ENCODE measurements at regions not wholly inside any gene's neighbourhood (a gene's known extent, or its start where the extent isn't known, plus 50 kb on each side); places are given as distances from the start of the nearest gene placed in this dataset.
A peak's percentile ranks its signal among the peaks of the same experiment; 100 is the strongest.
"Not testable (repeated sequence)": the region's sequence is repeated elsewhere in the genome, so short reads cannot be mapped to it uniquely, and the experiment has no call there.

- no peak for DNase-seq (ENCODE audit: low read depth)
These were observed 1133.0 kb downstream of the PDHA2 start for GRCh38 chr4:96972920-96973319.

- no peak for DNase-seq (ENCODE audit: low read depth)
These were observed 1134.4 kb downstream of the PDHA2 start for GRCh38 chr4:96974295-96974694.

- no peak for DNase-seq (ENCODE audit: low read depth)
These were observed 1143.9 kb downstream of the PDHA2 start for GRCh38 chr4:96983830-96984229.

- DNase-seq (ENCODE audit: low read depth): no peak
These were observed 1146.9 kb downstream of the PDHA2 start for GRCh38 chr4:96986816-96987215.

GRCh38 chr4:96991083-96991482, 1151.2 kb downstream of the PDHA2 start:
- no peak for DNase-seq (ENCODE audit: low read depth)

- DNase-seq (ENCODE audit: low read depth): no peak
These were observed 1150.8 kb downstream of the STPG2 start for GRCh38 chr4:96992443-96992842.

GRCh38 chr4:96993560-96993959, 1149.7 kb downstream of the STPG2 start:
- DNase-seq (ENCODE audit: low read depth): no peak

- DNase-seq (ENCODE audit: low read depth): no peak
These were observed 1139.6 kb downstream of the STPG2 start for GRCh38 chr4:97003715-97004114.

- no peak for DNase-seq (ENCODE audit: low read depth)
These were observed 1130.0 kb downstream of the STPG2 start for GRCh38 chr4:97013309-97013708.

- no peak for DNase-seq (ENCODE audit: low read depth)
These were observed 1129.6 kb downstream of the STPG2 start for GRCh38 chr4:97013711-97014110.

GRCh38 chr4:97015301-97015700, 1128.0 kb downstream of the STPG2 start:
- DNase-seq (ENCODE audit: low read depth): no peak

GRCh38 chr4:97016186-97016907, 1126.9 kb downstream of the STPG2 start:
- DNase-seq (ENCODE audit: low read depth): no peak

- no peak for DNase-seq (ENCODE audit: low read depth)
These were observed 1115.4 kb downstream of the STPG2 start for GRCh38 chr4:97027728-97028410.

GRCh38 chr4:97028785-97029184, 1114.5 kb downstream of the STPG2 start:
- no peak for DNase-seq (ENCODE audit: low read depth)

GRCh38 chr4:97037411-97038145, 1105.7 kb downstream of the STPG2 start:
- DNase-seq (ENCODE audit: low read depth): not testable (repeated sequence)

- DNase-seq (ENCODE audit: low read depth): no peak
These were observed 1105.1 kb downstream of the STPG2 start for GRCh38 chr4:97038146-97038516.

GRCh38 chr4:97072666-97073065, 1070.6 kb downstream of the STPG2 start:
- no peak for DNase-seq (ENCODE audit: low read depth)

- peak; percentile 38 for DNase-seq (ENCODE audit: low read depth)
These were observed 1070.1 kb downstream of the STPG2 start for GRCh38 chr4:97073194-97073593.

GRCh38 chr4:97074531-97074930, 1068.7 kb downstream of the STPG2 start:
- no peak for DNase-seq (ENCODE audit: low read depth)

GRCh38 chr4:97081951-97082350, 1061.3 kb downstream of the STPG2 start:
- no peak for DNase-seq (ENCODE audit: low read depth)

- not testable (repeated sequence) for DNase-seq (ENCODE audit: low read depth)
These were observed 1046.2 kb downstream of the STPG2 start for GRCh38 chr4:97097036-97097435.

GRCh38 chr4:97101171-97101570, 1042.1 kb downstream of the STPG2 start:
- not testable (repeated sequence) for DNase-seq (ENCODE audit: low read depth)

- DNase-seq (ENCODE audit: low read depth): no peak
These were observed 1040.0 kb downstream of the STPG2 start for GRCh38 chr4:97103252-97103651.

Measured in CMK (cell line).